Endothelial cell of umbilical vein (primary cell): ENCODE measurements at regions not wholly inside any gene's neighbourhood (a gene's known extent, or its start where the extent isn't known, plus 50 kb on each side); places are given as distances from the start of the nearest gene placed in this dataset.

ENCODE experiments used
- BruUV-seq: library from RNA; stranded (reverse); fragments of 400-500 nt; replicated peaks from 2 replicates; lab custom pipeline; 2021; lab: Mats Ljungman, UMichigan
- CTCF ChIA-PET: fragments of 300-600, 350-600 bp; sonication (Branson Sonifier 250); formaldehyde crosslinking; loops from one replicate; lab custom pipeline; 2021; ENCODE audit warnings: antibody characterized with exemption, inconsistent platforms; lab: Charles Lee
- POLR2A ChIA-PET: fragments of 300-600, 350-600 bp; sonication (Branson Sonifier 250); formaldehyde crosslinking; loops from one replicate; lab custom pipeline; 2021; ENCODE audit warnings: antibody characterized with exemption, inconsistent platforms; lab: Charles Lee
- DNase-seq: peaks from one replicate; pipeline ENCODE4 v3.0.0-alpha.2; 2011; ENCODE audit warnings: low read depth, low spot score
- FAIRE-seq: peaks from 2 replicates; lab custom pipeline; 2011; peaks lifted over from hg19 to GRCh38; lab: Jason Lieb, UNC
- H2AFZ ChIP-seq: 2 replicates; pipeline ENCODE4 v1.6.0; 2012; ENCODE audit warnings: low read depth, low read length, control low read depth, inconsistent platforms
- H3K27ac ChIP-seq: 2 replicates; pipeline ENCODE4 v1.5.1; 2011; ENCODE audit warnings: low read depth, mild to moderate bottlenecking, control low read depth, low read length, moderate library complexity; ENCODE audit not compliant: insufficient read depth
- H3K27me3 ChIP-seq, 2 experiments: 2 replicates each; pipeline versions ENCODE4 v1.6.0 to v1.6.1; 2011; ENCODE audit warnings: low read length in 2 of 2, mixed read lengths in 1 of 2; ENCODE audit not compliant: control insufficient read depth in 2 of 2, insufficient read depth in 2 of 2
- H3K36me3 ChIP-seq, 2 experiments: 2 replicates in 1 of 2; 3 replicates in 1 of 2; pipeline ENCODE4 v1.5.1; 2011; ENCODE audit warnings: low read length in 2 of 2, mild to moderate bottlenecking in 1 of 2, moderate library complexity in 1 of 2; ENCODE audit not compliant: control insufficient read depth in 2 of 2, insufficient read depth in 2 of 2; ENCODE audit errors: extremely low read depth in 1 of 2
- H3K4me1 ChIP-seq: 3 replicates; pipeline ENCODE4 v1.5.1; 2011; ENCODE audit warnings: mild to moderate bottlenecking, low read length; ENCODE audit not compliant: control insufficient read depth, insufficient read depth; ENCODE audit errors: extremely low read depth
- H3K4me2 ChIP-seq: 2 replicates; pipeline ENCODE4 v1.6.1; 2011; ENCODE audit warnings: low read length, control low read depth, mixed read lengths; ENCODE audit not compliant: insufficient read depth
- H3K4me3 ChIP-seq, 3 experiments: fragments of 200-600 bp in 1 of 3; sonication (generic), shearing (Covaris generic) in 1 of 3; replicated peaks in 1 of 3; 2 replicates each; pipeline ENCODE4 v1.5.1; 2011 to 2016; ENCODE audit warnings: control low read depth in 3 of 3, low read length in 3 of 3, mild to moderate bottlenecking in 2 of 3, inconsistent platforms in 1 of 3, low read depth in 1 of 3, moderate library complexity in 1 of 3; ENCODE audit not compliant: insufficient read depth in 1 of 3
- H3K79me2 ChIP-seq: 2 replicates; pipeline ENCODE4 v1.6.0; 2012; ENCODE audit warnings: low read length, inconsistent platforms; ENCODE audit not compliant: control insufficient read depth, insufficient read depth
- H3K9ac ChIP-seq: replicated peaks from 2 replicates; pipeline ENCODE3; 2011; ENCODE audit warnings: low read length, control low read depth; ENCODE audit not compliant: insufficient read depth; ENCODE audit errors: extremely low read depth
- H3K9me1 ChIP-seq: replicated peaks from 3 replicates; pipeline ENCODE4 v1.6.0; 2011; ENCODE audit warnings: mild to moderate bottlenecking, low read length; ENCODE audit not compliant: control insufficient read depth, insufficient read depth; ENCODE audit errors: extremely low read depth
- H3K9me3 ChIP-seq: replicated peaks from 2 replicates; pipeline ENCODE4 v1.5.1; 2012; ENCODE audit warnings: low read length, inconsistent platforms; ENCODE audit not compliant: control insufficient read depth, insufficient read depth
- H4K20me1 ChIP-seq: replicated peaks from 2 replicates; pipeline ENCODE3; 2011; ENCODE audit warnings: mild to moderate bottlenecking, low read length; ENCODE audit not compliant: control insufficient read depth, insufficient read depth; ENCODE audit errors: extremely low read depth
- EZH2 ChIP-seq: IDR thresholded peaks from 2 replicates; pipeline ENCODE4 v1.6.1; 2012; ENCODE audit warnings: borderline replicate concordance, low read depth, mild to moderate bottlenecking, moderate library complexity, low read length, inconsistent platforms; ENCODE audit not compliant: severe bottlenecking
- FOS ChIP-seq: IDR thresholded peaks from 2 replicates; pipeline ENCODE4 v1.6.1; 2011; ENCODE audit warnings: mild to moderate bottlenecking, low read length, moderate library complexity, borderline replicate concordance; ENCODE audit not compliant: insufficient read depth
- GATA2 ChIP-seq: IDR thresholded peaks from 2 replicates; pipeline ENCODE4 v1.7.0; 2011; ENCODE audit warnings: low read depth, mild to moderate bottlenecking, moderate library complexity, mixed read lengths, low read length; ENCODE audit not compliant: insufficient read length, insufficient read depth
- JUN ChIP-seq: IDR thresholded peaks from 2 replicates; pipeline ENCODE4 v1.6.1; 2011; ENCODE audit warnings: borderline replicate concordance, low read depth; ENCODE audit not compliant: insufficient read length, insufficient read depth
- MYC ChIP-seq: IDR thresholded peaks from one replicate; pipeline ENCODE4 v1.6.1; 2011; ENCODE audit warnings: mild to moderate bottlenecking, low read depth, low read length
- POLR2A ChIP-seq: IDR thresholded peaks from 2 replicates; pipeline ENCODE4 v1.6.1; 2012; ENCODE audit warnings: low read depth, mild to moderate bottlenecking, control low read depth, low read length
- POLR2AphosphoS5 ChIP-seq: IDR thresholded peaks from 2 replicates; pipeline ENCODE4 v1.6.1; 2012; ENCODE audit warnings: low read depth, mild to moderate bottlenecking, control low read depth, low read length, moderate library complexity; ENCODE audit not compliant: insufficient read depth
- dilution Hi-C: fragments of 300-500 bp; cut with MboI; formaldehyde crosslinking; loops from one replicate; pipeline ENCODE4 v1.15.0; 2019; ENCODE audit warnings: low sequenced_read_pairs; ENCODE audit not compliant: extremely low pct_ligation_motif_present
- intact Hi-C: fragments of 100-400 bp; cut with micrococcal nuclease; formaldehyde crosslinking; loops from one replicate; pipeline ENCODE4 v1.10.0; 2022
- TF ChIP-seq, protein P1 (sequence below): IDR thresholded peaks from 2 replicates; pipeline ENCODE4 v1.6.1; 2011; ENCODE audit not compliant: insufficient read depth, insufficient read length
- TF ChIP-seq, protein P2 (sequence below), 2 donors: IDR thresholded peaks; 1 replicate in 1 of 2; 2 replicates in 1 of 2; pipeline ENCODE4 v1.5.1; 2011; ENCODE audit warnings: low read length in 2 of 2, mild to moderate bottlenecking in 2 of 2, moderate library complexity in 2 of 2, control low read depth in 1 of 2, inconsistent platforms in 1 of 2, low read depth in 1 of 2; ENCODE audit not compliant: insufficient read depth in 1 of 2; ENCODE audit errors: extremely low read depth in 1 of 2

- Histone ChIP-seq H2AFZ (no peak overlapping the region), H3K27ac (no peak overlapping the region), H3K4me2 (no peak overlapping the region), H3K4me3 (no peak overlapping the region), H3K27me3 (no peaks in the 10 kb centered on the region), H3K9me1 (no peaks in the 10 kb centered on the region), H3K36me3 (no peaks in the 10 kb centered on the region), H3K9me3 (no peaks in the 10 kb centered on the region), H4K20me1 (no peaks in the 10 kb centered on the region), H3K4me1 (no peaks in the 10 kb centered on the region), H3K9ac (no peak overlapping the region), H3K79me2 (no peaks in the 10 kb centered on the region)
- intact Hi-C loops, result no loop called here
- ChIA-PET CTCF (no interaction called here), POLR2A (no interaction called here)
- FAIRE-seq (no peak), DNase-seq (no peak)
- TF ChIP-seq, protein P1, sequence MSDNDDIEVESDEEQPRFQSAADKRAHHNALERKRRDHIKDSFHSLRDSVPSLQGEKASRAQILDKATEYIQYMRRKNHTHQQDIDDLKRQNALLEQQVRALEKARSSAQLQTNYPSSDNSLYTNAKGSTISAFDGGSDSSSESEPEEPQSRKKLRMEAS, result no peak
- TF ChIP-seq EZH2 (no peak), POLR2A (no peak)
- BruUV-seq, result no TSS peak
- dilution Hi-C loops, result no loop called here
Observed at GRCh38 chr7:84492098-84493034, 297.8 kb upstream of the SEMA3A start.

GRCh38 chr7:84490661-84491060, 296.1 kb upstream of the SEMA3A start:
- POLR2A ChIA-PET, result no interaction called here
- CTCF ChIA-PET, result interaction anchor here (0.6 to 1.2 kb wide), 4 partner anchors 8 to 477 kb away, joined by 3 read pairs; no protein-coding TSS in a partner anchor
- Histone ChIP-seq H3K4me1 (no peaks in the 10 kb centered on the region), H3K36me3 (no peaks in the 10 kb centered on the region), H3K4me2 (no peak overlapping the region), H3K27me3 (no peaks in the 10 kb centered on the region), H2AFZ (no peak overlapping the region), H3K9ac (no peak overlapping the region), H3K27ac (no peak overlapping the region), H3K9me1 (no peaks in the 10 kb centered on the region), H3K4me3 (no peak overlapping the region), H4K20me1 (no peaks in the 10 kb centered on the region), H3K79me2 (no peaks in the 10 kb centered on the region), H3K9me3 (no peaks in the 10 kb centered on the region)
- FAIRE-seq (no peak), DNase-seq (no peak)
- dilution Hi-C loops, result no loop called here
- BruUV-seq, result no TSS peak
- TF ChIP-seq EZH2 (no peak), MYC (no peak), POLR2A (no peak), FOS (no peak), JUN (no peak), GATA2 (no peak), POLR2AphosphoS5 (no peak)
- TF ChIP-seq, protein P1, result no peak
- TF ChIP-seq, protein P2, sequence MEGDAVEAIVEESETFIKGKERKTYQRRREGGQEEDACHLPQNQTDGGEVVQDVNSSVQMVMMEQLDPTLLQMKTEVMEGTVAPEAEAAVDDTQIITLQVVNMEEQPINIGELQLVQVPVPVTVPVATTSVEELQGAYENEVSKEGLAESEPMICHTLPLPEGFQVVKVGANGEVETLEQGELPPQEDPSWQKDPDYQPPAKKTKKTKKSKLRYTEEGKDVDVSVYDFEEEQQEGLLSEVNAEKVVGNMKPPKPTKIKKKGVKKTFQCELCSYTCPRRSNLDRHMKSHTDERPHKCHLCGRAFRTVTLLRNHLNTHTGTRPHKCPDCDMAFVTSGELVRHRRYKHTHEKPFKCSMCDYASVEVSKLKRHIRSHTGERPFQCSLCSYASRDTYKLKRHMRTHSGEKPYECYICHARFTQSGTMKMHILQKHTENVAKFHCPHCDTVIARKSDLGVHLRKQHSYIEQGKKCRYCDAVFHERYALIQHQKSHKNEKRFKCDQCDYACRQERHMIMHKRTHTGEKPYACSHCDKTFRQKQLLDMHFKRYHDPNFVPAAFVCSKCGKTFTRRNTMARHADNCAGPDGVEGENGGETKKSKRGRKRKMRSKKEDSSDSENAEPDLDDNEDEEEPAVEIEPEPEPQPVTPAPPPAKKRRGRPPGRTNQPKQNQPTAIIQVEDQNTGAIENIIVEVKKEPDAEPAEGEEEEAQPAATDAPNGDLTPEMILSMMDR (IDR thresholded peaks at IDR 0.05; ENCODE audit: extremely low read depth in 1 of 2, insufficient read depth in 1 of 2, low read depth in 1 of 2, low read length in 2 of 2), result no peak
- intact Hi-C loops, result no loop called here
